ENCODE measurements at regions not wholly inside any gene's neighbourhood (a gene's known extent, or its start where the extent isn't known, plus 50 kb on each side); places are given as distances from the start of the nearest gene placed in this dataset.

GRCh38 chr5:105680858-105681475 is 1989.8 kb downstream of the EFNA5 start:
- ATAC-seq (ENCODE audit: low read depth): no peak
- H3K9me3 ChIP-seq (ENCODE audit: control insufficient read depth, insufficient read depth, low read length): no peaks in the 10 kb centered on the region
- H3K4me1 ChIP-seq (ENCODE audit: control insufficient read depth, insufficient read depth, low read length): no peaks in the 10 kb centered on the region
- dilution Hi-C loops (cut with HindIII; ENCODE audit: low sequenced_read_pairs, unreplicated experiment) (no loop called here), in situ Hi-C loops (cut with MboI; ENCODE audit: low sequenced_read_pairs) (no loop called here), intact Hi-C loops (cut with micrococcal nuclease) (no loop called here)
- no peak overlapping the region for H3K4me3 ChIP-seq (ENCODE audit: insufficient read depth, low read depth, low read length)
- H2BK20ac ChIP-seq (ENCODE audit: low read depth, low read length): no peak overlapping the region
- H2BK120ac ChIP-seq (ENCODE audit: low read depth, low read length): no peak overlapping the region
- H2BK15ac ChIP-seq (ENCODE audit: low read depth, low read length): no peak overlapping the region
- no peak overlapping the region for H2AFZ ChIP-seq (replicated peaks; ENCODE audit: low read length, poor library complexity)
- no peak overlapping the region for H3K23ac ChIP-seq (ENCODE audit: low read depth, low read length)
- no peak overlapping the region for H4K91ac ChIP-seq (ENCODE audit: insufficient read depth, low read depth, low read length)
- H2AK5ac ChIP-seq (ENCODE audit: low read depth, low read length): no peak overlapping the region
- POLR2A ChIA-PET (ENCODE audit: unreplicated experiment): no interaction called here
- no peaks in the 10 kb centered on the region for H3K9me1 ChIP-seq (ENCODE audit: insufficient read depth, low read length)
- H3K36me3 ChIP-seq (ENCODE audit: control insufficient read depth, insufficient read depth, low read length): no peaks in the 10 kb centered on the region
- no peak overlapping the region for H3K18ac ChIP-seq (ENCODE audit: low read depth, low read length)
- no peaks in the 10 kb centered on the region for H3K27me3 ChIP-seq (ENCODE audit: control insufficient read depth, insufficient read depth, low read length)
- no peaks in the 10 kb centered on the region for H3K79me1 ChIP-seq (ENCODE audit: low read depth in 1 of 2, low read length in 2 of 2)
- no peak overlapping the region for H3K9ac ChIP-seq (ENCODE audit: low read depth, low read length)
- DNase-seq: no peak
- no peak overlapping the region for H3K27ac ChIP-seq (ENCODE audit: insufficient read depth, low read length)
- TF ChIP-seq RAD21 (IDR thresholded peaks at IDR 0.05; ENCODE audit: low read length) (no peak), USF2 (IDR thresholded peaks at IDR 0.05; ENCODE audit: low read depth, low read length) (no peak), CEBPB (IDR thresholded peaks at IDR 0.05; ENCODE audit: low read depth, low read length) (no peak), MAZ (IDR thresholded peaks at IDR 0.05; ENCODE audit: borderline replicate concordance, low read depth, low read length) (no peak), RCOR1 (IDR thresholded peaks at IDR 0.05; ENCODE audit: insufficient replicate concordance, low read length) (no peak), ELK1 (IDR thresholded peaks at IDR 0.05; ENCODE audit: borderline replicate concordance, low read depth, low read length) (no peak), MAFK (IDR thresholded peaks at IDR 0.05; ENCODE audit: low read depth, low read length) (no peak), CTCF (conservative IDR thresholded peaks at IDR 0.05; ENCODE audit: low read depth, low read length) (no peak), BHLHE40 (IDR thresholded peaks at IDR 0.05; ENCODE audit: low read depth, low read length) (no peak), RFX5 (IDR thresholded peaks at IDR 0.05; ENCODE audit: low read depth, low read length) (no peak), MXI1 (IDR thresholded peaks at IDR 0.05; ENCODE audit: borderline replicate concordance, low read depth, low read length) (no peak), SMC3 (IDR thresholded peaks at IDR 0.05; ENCODE audit: low read depth, low read length) (no peak), CHD1 (IDR thresholded peaks at IDR 0.05; ENCODE audit: low read depth, low read length) (no peak), FOS (IDR thresholded peaks at IDR 0.05; ENCODE audit: low read depth, low read length) (no peak), NFE2L2 (IDR thresholded peaks at IDR 0.05; ENCODE audit: low read depth, low read length) (no peak), POLR2A (IDR thresholded peaks at IDR 0.05; ENCODE audit: low read depth, low read length) (no peak)
- no peak overlapping the region for H2BK5ac ChIP-seq (ENCODE audit: low read depth, low read length, poor library complexity, severe bottlenecking)
- no peak overlapping the region for H3K4me2 ChIP-seq (ENCODE audit: low read depth, low read length)
- no peaks in the 10 kb centered on the region for H4K20me1 ChIP-seq (ENCODE audit: insufficient read depth, low read length)
- no peak overlapping the region for H3K56ac ChIP-seq (ENCODE audit: extremely low read depth, insufficient read depth, low read length)
- H4K5ac ChIP-seq (ENCODE audit: low read depth, low read length): no peak overlapping the region
- H3K14ac ChIP-seq (replicated peaks; ENCODE audit: low read depth, low read length): no peak overlapping the region
- no peak overlapping the region for H2AK9ac ChIP-seq (replicated peaks; ENCODE audit: low read depth, low read length, poor library complexity)
- no TSS peak for BruUV-seq (replicated peaks)
- H4K8ac ChIP-seq (ENCODE audit: low read depth in 2 of 2, low read length in 2 of 2): no peak overlapping the region
- H3K4ac ChIP-seq (ENCODE audit: low read depth, low read length): no peak overlapping the region
- no CpG with 5 or more reads among the region's 7 CpGs for WGBS, 2 experiments (ENCODE audit: extremely low coverage in 2 of 2, insufficient read length in 1 of 2)
- CTCF ChIA-PET: interaction anchor here (0.6 kb wide), 1 partner anchor 38 kb away, joined by 7 read pairs; no protein-coding TSS in a partner anchor

All from IMR-90 (cell line).